ENCODE measurements at regions not wholly inside any gene's neighbourhood (a gene's known extent, or its start where the extent isn't known, plus 50 kb on each side); places are given as distances from the start of the nearest gene placed in this dataset.
"Not testable (repeated sequence)": the region's sequence is repeated elsewhere in the genome, so short reads cannot be mapped to it uniquely, and the experiment has no call there.

- no peak for ATAC-seq
These were observed 590.6 kb downstream of the MATN1 start for GRCh38 chr1:30132602-30133286.

DNA sequence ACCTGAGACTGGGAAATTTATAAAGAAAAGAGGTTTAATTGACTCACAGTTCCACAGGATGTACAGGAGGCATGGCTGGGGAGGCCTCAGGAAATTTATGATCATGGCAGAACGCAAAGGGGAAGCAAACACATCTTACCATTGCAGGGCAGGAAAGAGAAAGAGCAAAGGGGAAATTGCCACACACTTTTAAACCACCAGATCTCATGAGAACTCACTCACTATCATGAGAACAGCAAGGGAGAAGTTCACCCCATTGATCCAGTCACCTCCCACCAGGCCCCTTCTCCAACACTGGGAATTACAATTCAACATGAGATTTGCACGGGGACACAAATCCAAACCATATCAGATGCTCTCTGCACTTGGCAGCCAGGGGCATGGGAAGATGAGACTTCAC is 592.8 kb downstream of the MATN1 start:
- not testable (repeated sequence) for ATAC-seq

GRCh38 chr1:30130099-30130498 is 593.3 kb downstream of the MATN1 start:
- ATAC-seq: no peak

DNA sequence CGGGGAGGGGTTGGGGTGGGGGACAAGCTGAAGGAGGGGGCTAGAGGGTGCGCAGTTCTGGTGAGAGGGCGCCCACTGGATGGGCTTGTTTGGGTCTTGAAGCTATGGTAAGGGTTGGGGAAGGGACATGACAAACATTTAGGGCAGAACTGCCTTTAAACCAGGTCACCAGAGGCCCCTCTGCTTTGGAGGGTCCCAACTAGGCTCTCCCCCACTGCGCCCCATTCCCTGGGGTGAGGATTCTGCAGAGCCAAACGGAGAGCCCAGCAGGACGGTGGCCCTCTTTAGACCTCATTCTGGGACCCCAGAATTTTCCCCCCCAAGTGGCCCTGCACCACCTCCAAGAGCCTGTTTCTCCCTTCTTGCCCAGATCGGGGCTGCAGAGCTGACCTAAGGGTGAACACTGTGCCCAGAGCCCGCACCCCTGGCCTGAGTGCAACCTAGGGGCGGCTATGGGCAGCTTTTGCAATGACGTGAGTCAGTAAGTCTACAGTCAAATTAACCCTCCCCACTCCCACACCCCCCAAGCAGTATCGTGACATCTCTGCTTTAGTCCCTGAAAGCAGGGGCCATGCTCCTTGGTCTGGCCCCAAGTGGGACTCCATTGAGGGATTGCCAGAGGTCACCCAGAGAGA is 593.8 kb downstream of the MATN1 start:
- no peak for ATAC-seq

- no peak for ATAC-seq
These were observed 594.4 kb downstream of the MATN1 start for GRCh38 chr1:30129001-30129408.

DNA sequence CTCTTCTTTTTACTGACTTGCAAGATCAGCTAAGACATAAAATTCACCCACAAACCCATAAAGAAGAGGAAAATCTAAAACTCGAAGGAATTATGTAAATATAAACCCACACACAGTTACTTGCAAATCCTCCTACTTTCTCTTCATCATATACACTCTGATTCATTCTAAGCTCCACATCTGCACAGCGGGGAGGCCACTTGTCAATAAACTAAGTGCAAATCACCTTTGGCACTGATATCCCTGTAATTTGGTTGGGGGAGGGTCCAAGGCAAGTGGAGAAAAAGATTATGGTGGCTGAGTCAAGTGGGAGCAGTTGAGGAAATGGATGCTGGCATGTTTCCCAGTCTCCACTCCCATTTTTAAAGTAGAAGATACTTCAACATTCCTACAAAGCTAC is 596.5 kb downstream of the MATN1 start:
- no peak for ATAC-seq

GRCh38 chr1:30125821-30126170 is 597.6 kb downstream of the MATN1 start:
- ATAC-seq: no peak

GRCh38 chr1:30125021-30125820 is 598.2 kb downstream of the MATN1 start:
- no peak for ATAC-seq

- ATAC-seq: no peak
These were observed 599.5 kb downstream of the MATN1 start for GRCh38 chr1:30123896-30124295.

DNA sequence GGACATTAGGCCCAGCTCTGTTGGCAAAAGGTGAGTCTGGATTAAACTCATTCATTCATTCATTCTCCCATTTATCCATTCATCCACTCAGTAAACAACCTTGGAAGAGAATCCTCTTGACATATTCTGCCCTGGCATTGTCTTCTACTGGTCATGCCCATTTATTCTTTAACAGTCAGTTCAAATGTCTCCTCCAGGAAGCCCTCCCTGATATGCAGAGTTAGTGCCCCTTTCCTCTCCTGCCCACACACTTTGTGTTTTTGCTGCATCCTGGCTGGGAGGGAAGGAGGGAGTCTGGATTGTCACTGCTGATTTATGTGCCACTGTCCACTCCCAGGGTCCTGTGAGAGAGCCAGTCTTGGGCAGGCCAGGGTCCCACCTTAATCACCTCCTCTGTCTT is 600.3 kb downstream of the MATN1 start:
- ATAC-seq: no peak

DNA sequence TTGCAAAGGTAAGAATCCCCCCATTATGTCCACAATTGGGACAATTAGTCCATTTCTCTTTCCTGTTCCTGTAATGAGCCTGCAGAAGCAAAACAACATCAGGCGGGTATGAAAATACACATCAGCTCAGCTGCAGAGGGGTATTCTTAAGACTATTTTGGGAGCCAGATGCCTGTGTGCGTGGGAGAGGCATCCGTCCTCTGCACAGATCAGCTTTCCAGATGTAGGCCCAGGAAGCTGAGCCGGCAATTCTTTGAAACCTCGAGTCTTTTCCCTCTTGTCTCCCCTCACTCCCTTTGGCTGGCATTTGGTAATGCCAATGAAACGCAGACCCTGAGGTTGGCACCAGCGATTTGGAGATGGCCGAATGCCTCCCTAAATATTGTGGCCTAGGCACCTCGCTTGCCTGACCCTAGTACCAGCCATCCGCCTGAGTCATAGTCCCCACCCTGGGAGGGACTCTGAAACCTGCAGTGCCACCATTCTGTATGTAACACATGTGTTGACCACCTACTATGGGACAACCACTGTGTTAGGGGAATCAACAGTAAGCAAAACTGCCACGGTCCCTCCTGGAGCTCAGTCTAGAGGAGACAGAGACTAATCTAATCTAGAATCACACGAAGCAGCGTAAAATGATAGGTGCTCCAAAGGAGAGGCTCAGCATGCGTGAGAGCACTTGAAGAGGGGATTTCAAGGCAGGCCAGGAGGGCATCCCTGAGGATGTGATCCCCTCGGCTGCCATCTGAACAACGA is 603.0 kb downstream of the MATN1 start:
- ATAC-seq: no peak

GRCh38 chr1:30117685-30118084 is 605.7 kb downstream of the MATN1 start:
- ATAC-seq: no peak

- ATAC-seq: no peak
These were observed 612.0 kb downstream of the MATN1 start for GRCh38 chr1:30111431-30111830.

DNA sequence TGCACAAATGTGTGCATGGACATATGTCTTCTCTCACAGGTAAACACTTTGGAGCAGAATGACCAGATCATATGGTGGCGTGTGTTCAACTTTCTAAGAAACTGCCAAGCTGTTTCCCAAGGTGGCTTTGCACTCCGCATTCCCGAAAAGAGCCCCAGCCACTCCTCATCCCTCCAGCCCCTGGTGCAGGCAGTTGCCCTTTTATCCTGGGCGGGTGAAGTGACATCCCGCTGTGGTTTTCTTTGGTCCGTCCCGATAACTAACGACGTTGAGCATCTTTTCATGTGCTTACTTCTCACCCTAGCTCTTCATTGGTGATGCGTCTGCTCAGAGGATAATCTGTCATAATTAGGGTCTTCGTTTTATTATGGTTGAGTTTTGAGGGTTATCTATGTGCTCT is 612.5 kb downstream of the MATN1 start:
- no peak for ATAC-seq

GRCh38 chr1:30109853-30110252 is 613.5 kb downstream of the MATN1 start:
- ATAC-seq: no peak

DNA sequence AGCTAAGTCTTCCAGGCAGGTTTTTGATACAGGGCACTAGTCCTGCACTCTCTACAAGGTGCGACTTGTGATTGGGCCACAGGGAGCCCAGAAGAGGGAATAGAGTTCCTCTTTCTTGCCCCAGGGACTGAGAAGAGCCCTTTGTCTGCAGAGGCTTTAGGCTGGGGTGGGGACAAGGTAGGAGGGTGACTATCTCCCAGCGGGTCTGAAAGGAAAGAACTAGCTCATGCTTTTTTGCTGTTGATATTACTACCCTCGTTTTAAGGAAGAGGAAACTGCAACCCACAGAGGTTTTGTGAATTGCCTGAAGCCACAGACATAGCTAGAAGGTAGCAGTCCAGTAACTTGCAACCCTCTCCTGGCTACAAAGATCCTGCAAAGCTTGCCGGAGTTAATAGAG is 615.2 kb downstream of the MATN1 start:
- no peak for ATAC-seq

DNA sequence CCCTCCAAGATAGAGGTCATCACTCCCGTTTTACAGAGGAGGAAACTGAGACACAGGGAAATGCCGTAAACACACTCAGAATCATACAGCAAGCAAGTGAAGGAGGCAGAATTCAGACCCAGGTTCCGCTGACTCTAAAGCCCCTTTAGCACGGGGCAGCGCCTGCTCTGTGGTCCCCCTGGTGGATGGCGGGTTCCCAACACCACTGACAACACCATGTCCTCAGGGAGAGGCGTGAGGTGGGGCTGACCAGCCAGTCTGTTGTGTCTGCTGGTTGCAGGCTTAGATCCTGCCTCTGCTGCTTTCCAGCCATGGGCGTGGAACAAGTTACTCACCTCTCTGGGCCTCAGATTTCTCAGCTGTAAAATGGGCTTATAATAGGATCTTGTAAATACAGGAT is 617.3 kb downstream of the MATN1 start:
- no peak for ATAC-seq

GRCh38 chr1:30104551-30104950 is 618.8 kb downstream of the MATN1 start:
- no peak for ATAC-seq

DNA sequence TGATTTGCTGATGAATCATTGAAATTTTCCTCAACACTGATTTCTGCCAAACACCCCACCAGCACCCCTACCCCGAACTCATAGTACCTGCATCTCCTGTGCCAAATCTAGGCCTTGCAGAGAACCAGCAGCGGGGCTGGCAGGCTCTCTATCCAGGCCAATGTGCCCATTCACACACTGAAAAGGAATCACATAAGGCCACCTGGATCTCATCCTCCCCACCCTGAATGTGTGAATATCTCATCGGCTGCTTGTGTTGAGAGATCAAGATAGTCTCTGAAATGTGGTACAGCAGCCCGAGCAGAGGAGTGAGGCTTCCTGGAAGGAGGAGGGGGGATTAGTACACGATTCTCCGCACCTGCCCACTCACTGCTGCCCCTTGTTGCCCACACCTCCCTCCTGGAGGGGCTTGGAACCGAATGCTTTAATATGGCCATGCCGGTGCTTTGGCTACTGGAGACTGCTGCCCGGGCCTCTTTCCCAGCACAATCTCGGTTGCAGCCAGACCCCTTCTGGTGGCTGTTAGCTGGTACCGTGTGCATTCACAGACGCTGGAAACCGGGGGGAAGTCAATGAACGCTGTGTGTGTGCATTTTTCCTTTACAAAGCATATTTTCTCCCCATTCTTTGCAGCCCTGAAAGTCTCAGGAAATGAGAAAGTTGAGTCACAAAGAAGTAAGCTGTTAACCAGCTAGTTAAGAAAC is 619.5 kb downstream of the MATN1 start:
- no peak for ATAC-seq

- ATAC-seq: no peak
These were observed 620.8 kb downstream of the MATN1 start for GRCh38 chr1:30102605-30103004.

DNA sequence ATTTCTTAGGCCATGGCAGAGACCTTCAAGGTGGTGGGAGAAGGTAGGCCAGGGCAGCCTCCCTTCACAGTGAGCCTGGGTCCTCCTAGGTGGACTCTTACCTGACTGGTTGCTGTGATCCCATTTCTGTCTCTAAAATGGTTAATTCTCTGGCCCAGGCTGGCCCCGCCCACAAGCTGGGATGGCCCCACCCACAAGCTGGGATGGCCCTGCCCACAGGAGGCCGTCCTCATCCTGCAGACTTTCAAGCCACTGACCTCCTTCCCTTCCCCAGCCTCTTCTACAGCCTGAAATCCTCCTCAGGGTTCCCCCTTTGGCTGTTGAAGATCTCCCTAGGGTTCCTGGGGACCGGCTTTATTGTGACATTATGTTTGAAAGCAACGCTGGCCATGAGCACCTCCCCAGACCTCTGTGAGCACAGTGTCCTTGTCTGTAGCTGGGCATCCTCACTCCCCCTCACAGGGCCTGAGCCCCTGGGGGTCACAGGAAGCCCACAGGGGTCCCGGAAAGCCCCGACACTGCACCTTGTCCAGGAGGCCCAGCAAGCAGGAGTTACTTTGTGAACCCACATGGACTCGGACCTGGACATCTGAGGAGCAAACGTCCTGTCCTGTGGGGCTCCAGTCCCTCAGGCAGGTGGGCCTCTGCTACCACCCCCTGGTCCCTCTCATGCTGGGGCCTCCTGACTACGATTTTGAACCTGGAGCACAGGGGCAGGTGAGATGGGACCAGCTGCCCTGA is 621.7 kb downstream of the MATN1 start:
- no peak for ATAC-seq

DNA sequence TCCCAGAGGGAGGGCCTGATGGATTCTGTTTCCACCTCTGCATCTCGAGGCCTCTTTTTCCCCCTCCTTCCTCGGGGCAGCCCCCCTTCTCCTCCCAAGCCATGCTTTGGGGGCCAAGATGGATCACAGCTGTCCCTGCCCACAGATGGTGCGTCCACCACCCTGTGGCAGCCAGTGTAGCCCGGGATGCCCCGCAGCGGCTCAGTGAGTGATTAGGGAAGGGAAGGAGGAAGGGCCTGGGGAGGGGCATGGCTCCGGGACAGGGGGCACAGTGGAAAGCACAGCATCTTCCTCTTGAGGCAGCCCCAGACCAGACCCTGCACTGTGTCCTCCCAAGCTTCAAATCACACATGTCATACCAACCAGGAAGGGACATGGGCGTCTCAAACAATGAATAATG is 622.4 kb downstream of the MATN1 start:
- no peak for ATAC-seq

Measured in activated CD4-positive, CD25-positive, alpha-beta regulatory T cell treated with anti-CD3 and anti-CD28 coated beads, Interleukin-2, amount 50 U/mL, for 24 hours (primary cell).